ENCODE measurements at regions not wholly inside any gene's neighbourhood (a gene's known extent, or its start where the extent isn't known, plus 50 kb on each side); places are given as distances from the start of the nearest gene placed in this dataset.

- no peak for TF ChIP-seq CTCF (IDR thresholded peaks at IDR 0.05; ENCODE audit: low read length)
- no peak for TF ChIP-seq EZH2 (IDR thresholded peaks at IDR 0.05; ENCODE audit: borderline replicate concordance, low read length)
Observed at GRCh38 chr9:74245866-74246497, 251.2 kb upstream of the RORB start.
